ENCODE measurements at regions not wholly inside any gene's neighbourhood (a gene's known extent, or its start where the extent isn't known, plus 50 kb on each side); places are given as distances from the start of the nearest gene placed in this dataset.

DNA sequence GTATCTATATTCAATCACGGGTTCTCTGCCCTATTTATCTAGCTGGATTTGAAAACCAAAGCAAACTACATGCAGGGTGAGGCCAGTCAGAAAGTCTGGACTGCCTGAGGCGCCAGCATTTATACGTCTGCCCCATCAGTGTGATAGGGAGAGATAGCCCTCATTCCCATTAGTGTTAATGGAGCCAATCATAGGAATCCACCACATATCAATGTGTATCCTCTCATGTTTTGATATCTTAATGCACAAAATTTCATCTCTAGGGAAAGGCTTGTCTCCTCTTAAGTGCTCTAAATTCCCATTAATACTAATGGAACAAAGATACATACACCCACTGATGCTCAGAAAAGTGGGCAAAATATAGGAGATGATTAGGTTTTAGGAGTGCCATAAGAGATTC is 376.2 kb downstream of the BTBD3 start:
- TF ChIP-seq ZNF507 (tag; conservative IDR thresholded peaks at IDR 0.05) (no peak), BRCA1 (IDR thresholded peaks at IDR 0.05) (no peak), BRCA1 (CRISPR knock-in tag; IDR thresholded peaks at IDR 0.05) (no peak), SP1 (CRISPR knock-in tag; IDR thresholded peaks at IDR 0.05) (no peak), PHTF2 (CRISPR knock-in tag; IDR thresholded peaks at IDR 0.05) (no peak), SMAD4 (CRISPR knock-in tag; conservative IDR thresholded peaks at IDR 0.05) (no peak), ZBTB8A (IDR thresholded peaks at IDR 0.05; ENCODE audit: partially characterized antibody) (no peak)
- Histone ChIP-seq H3K9me1 (ENCODE audit: control insufficient read depth, insufficient read depth, low read length) (no peaks in the 10 kb centered on the region), H2AFZ (ENCODE audit: low read depth, low read length) (no peak overlapping the region), H3K4me3 (no peak overlapping the region), H3K9ac (ENCODE audit: insufficient read depth in 1 of 2, low read depth in 2 of 2, low read length in 2 of 2) (no peak overlapping the region), H4K20me1 (replicated peaks; ENCODE audit: control insufficient read depth, insufficient read depth, low read length) (no peaks in the 10 kb centered on the region), H3K9me3 (replicated peaks; ENCODE audit: control insufficient read depth, insufficient read depth, low read depth, low read length) (no peaks in the 10 kb centered on the region), H3K4me1 (replicated peaks in 1 of 2; ENCODE audit: control insufficient read depth in 2 of 2, insufficient read depth in 2 of 2, low read length in 2 of 2) (no peaks in the 10 kb centered on the region), H3K4me2 (ENCODE audit: insufficient read depth, low read length) (no peak overlapping the region), H3K27ac (ENCODE audit: extremely low read depth, low read depth, low read length) (no peak overlapping the region), H3K36me3 (ENCODE audit: control insufficient read depth, insufficient read depth, low read length) (no peaks in the 10 kb centered on the region), H3K27me3 (ENCODE audit: control insufficient read depth in 2 of 2, insufficient read depth in 2 of 2, low read length in 2 of 2) (no peaks in the 10 kb centered on the region), H3K79me2 (ENCODE audit: control insufficient read depth, insufficient read depth, low read length) (no peaks in the 10 kb centered on the region)
- intact Hi-C loops (cut with micrococcal nuclease) = no loop called here
- ChIA-PET CTCF (ENCODE audit: low intra/inter-chr PET ratio) (no interaction called here), POLR2A (no interaction called here)
- no peak for ATAC-seq
- 4% methylated on average over 3 of the region's 3 CpGs for WGBS (ENCODE audit: insufficient coverage, low coverage, missing lambda C conversion rate)
- FAIRE-seq = no peak
- in situ Hi-C loops (cut with MboI) = no loop called here
- DNase-seq (ENCODE audit: extremely low read depth in 1 of 4, low spot score in 3 of 4) = no peak
- BruUV-seq (replicated peaks) = no TSS peak

DNA sequence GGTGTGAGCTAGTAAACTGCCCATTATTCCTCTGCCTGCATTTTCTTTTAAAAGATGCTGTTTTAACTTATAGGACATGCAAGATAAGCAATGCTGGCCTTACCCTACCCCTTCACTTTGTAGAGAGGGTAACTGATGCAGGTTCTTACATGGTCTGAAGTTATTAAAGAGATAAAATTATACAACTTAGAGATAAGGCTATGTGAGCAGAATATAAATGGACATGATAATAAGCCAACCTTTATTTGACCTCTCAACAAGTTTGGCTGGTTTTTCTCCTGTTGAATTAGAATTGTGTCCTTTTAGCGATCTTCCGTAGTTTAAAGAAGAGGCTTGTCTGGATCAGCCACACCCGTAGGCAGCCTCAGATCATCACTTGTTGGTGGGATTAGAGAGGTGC is 377.0 kb downstream of the BTBD3 start:
- Histone ChIP-seq H3K9me3 (replicated peaks; ENCODE audit: control insufficient read depth, insufficient read depth, low read depth, low read length) (no peaks in the 10 kb centered on the region), H3K36me3 (ENCODE audit: control insufficient read depth, insufficient read depth, low read length) (no peaks in the 10 kb centered on the region), H3K4me3 (no peak overlapping the region), H3K4me1 (replicated peaks in 1 of 2; ENCODE audit: control insufficient read depth in 2 of 2, insufficient read depth in 2 of 2, low read length in 2 of 2) (no peaks in the 10 kb centered on the region), H3K4me2 (ENCODE audit: insufficient read depth, low read length) (no peak overlapping the region), H3K27me3 (ENCODE audit: control insufficient read depth in 2 of 2, insufficient read depth in 2 of 2, low read length in 2 of 2) (no peaks in the 10 kb centered on the region), H3K27ac (ENCODE audit: extremely low read depth, low read depth, low read length) (no peak overlapping the region), H4K20me1 (replicated peaks; ENCODE audit: control insufficient read depth, insufficient read depth, low read length) (no peaks in the 10 kb centered on the region), H2AFZ (ENCODE audit: low read depth, low read length) (no peak overlapping the region), H3K79me2 (ENCODE audit: control insufficient read depth, insufficient read depth, low read length) (no peaks in the 10 kb centered on the region), H3K9me1 (ENCODE audit: control insufficient read depth, insufficient read depth, low read length) (no peaks in the 10 kb centered on the region), H3K9ac (ENCODE audit: insufficient read depth in 1 of 2, low read depth in 2 of 2, low read length in 2 of 2) (no peak overlapping the region)
- ChIA-PET CTCF (ENCODE audit: low intra/inter-chr PET ratio) (no interaction called here), POLR2A (no interaction called here)
- FAIRE-seq = no peak
- ATAC-seq = no peak
- DNase-seq (ENCODE audit: extremely low read depth in 1 of 4, low spot score in 3 of 4) = no peak
- 0% methylated on average over 2 of the region's 3 CpGs for WGBS (ENCODE audit: insufficient coverage, low coverage, missing lambda C conversion rate)
- in situ Hi-C loops (cut with MboI) (no loop called here), intact Hi-C loops (cut with micrococcal nuclease) (no loop called here)
- TF ChIP-seq BRD9 (IDR thresholded peaks at IDR 0.05; ENCODE audit: low read depth, partially characterized antibody) = no peak
- no peak for TF ChIP-seq PHTF2 (CRISPR knock-in tag; IDR thresholded peaks at IDR 0.05)
- TF ChIP-seq ZZZ3 (IDR thresholded peaks at IDR 0.05) = no peak
- TF ChIP-seq, protein P1, sequence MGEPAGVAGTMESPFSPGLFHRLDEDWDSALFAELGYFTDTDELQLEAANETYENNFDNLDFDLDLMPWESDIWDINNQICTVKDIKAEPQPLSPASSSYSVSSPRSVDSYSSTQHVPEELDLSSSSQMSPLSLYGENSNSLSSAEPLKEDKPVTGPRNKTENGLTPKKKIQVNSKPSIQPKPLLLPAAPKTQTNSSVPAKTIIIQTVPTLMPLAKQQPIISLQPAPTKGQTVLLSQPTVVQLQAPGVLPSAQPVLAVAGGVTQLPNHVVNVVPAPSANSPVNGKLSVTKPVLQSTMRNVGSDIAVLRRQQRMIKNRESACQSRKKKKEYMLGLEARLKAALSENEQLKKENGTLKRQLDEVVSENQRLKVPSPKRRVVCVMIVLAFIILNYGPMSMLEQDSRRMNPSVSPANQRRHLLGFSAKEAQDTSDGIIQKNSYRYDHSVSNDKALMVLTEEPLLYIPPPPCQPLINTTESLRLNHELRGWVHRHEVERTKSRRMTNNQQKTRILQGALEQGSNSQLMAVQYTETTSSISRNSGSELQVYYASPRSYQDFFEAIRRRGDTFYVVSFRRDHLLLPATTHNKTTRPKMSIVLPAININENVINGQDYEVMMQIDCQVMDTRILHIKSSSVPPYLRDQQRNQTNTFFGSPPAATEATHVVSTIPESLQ (CRISPR knock-in tag; IDR thresholded peaks at IDR 0.05) = no peak
- TF ChIP-seq SMC3 (conservative IDR thresholded peaks at IDR 0.05; ENCODE audit: insufficient read depth, low read depth, low read length) = no peak
- no peak for TF ChIP-seq POLR2AphosphoS5 (IDR thresholded peaks at IDR 0.05; ENCODE audit: control insufficient read depth, insufficient read depth, low read depth, low read length)
- TF ChIP-seq CCAR2 (IDR thresholded peaks at IDR 0.05; ENCODE audit: low read depth, low read length) = no peak
- no peak for TF ChIP-seq RBM34 (IDR thresholded peaks at IDR 0.05; ENCODE audit: borderline replicate concordance, insufficient read depth, low read length)
- TF ChIP-seq, protein P2, sequence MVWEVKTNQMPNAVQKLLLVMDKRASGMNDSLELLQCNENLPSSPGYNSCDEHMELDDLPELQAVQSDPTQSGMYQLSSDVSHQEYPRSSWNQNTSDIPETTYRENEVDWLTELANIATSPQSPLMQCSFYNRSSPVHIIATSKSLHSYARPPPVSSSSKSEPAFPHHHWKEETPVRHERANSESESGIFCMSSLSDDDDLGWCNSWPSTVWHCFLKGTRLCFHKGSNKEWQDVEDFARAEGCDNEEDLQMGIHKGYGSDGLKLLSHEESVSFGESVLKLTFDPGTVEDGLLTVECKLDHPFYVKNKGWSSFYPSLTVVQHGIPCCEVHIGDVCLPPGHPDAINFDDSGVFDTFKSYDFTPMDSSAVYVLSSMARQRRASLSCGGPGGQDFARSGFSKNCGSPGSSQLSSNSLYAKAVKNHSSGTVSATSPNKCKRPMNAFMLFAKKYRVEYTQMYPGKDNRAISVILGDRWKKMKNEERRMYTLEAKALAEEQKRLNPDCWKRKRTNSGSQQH (CRISPR knock-in tag; IDR thresholded peaks at IDR 0.05) = no peak
- BruUV-seq (replicated peaks) = no TSS peak
